ENCODE measurements at regions not wholly inside any gene's neighbourhood (a gene's known extent, or its start where the extent isn't known, plus 50 kb on each side); places are given as distances from the start of the nearest gene placed in this dataset.

DNA sequence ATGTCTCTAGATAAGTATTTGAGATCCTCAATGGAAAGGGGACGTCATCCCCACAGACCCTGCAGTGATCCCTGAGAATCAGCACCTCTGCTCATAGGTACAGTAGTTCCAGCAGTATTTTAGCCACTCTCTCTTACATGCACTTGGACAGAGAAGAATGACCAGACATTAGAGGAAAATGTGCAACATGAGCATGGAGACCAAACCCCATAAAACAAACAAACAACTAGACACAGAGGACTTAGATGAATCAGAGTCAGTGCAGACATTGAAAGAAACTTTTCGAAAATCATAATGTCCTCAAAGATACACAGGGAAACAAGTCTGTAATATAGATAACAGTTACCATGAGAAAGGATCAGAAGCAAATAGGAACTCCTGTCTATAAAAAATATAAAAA lies 108.2 kb downstream of the LYPLAL1 start:
- Mint-ChIP-seq H3K27ac (no peak overlapping the region), H3K27me3 (no peaks in the 10 kb centered on the region), H3K4me3 (no peak overlapping the region), H3K36me3 (ENCODE audit: low read depth) (no peaks in the 10 kb centered on the region), H3K4me1 (ENCODE audit: low read depth) (no peaks in the 10 kb centered on the region), H3K9me3 (no peaks in the 10 kb centered on the region)
- DNase-seq, result no peak

DNA sequence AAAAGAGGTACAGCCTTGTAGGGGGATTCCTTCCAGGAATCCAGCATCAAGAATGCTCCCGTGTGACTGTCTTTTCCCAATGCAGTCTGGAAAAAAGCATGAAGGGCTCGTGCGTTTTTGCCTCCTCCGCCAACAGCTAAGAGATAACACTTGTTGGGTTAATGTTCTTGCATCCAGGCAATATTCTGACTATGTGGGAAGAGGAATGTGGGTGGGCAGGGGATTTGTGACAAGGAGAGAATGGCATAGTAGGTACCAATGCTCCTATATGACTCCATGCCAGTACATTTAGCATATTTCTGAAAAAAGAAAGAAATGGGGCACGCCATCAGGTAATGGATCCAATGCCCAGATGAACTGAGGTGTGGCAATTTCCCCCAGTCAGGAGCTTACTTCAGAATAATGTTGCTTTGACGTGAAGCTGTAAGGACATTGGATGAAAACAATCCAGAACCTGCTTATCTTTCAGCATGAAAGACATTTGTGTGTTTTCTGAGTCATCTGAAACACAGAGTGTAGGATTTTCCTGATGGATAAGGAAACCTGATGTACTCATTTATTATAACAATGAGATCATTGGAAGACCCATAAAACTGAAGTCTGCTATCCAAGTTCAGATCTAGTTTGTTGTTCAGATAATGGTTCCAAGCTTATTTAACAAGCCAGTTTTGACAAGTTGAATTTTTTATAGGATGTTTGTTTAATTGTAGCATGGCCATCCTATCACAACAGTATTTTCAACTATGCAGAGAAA lies 105.5 kb downstream of the LYPLAL1 start:
- Mint-ChIP-seq H3K36me3 (ENCODE audit: low read depth) (no peaks in the 10 kb centered on the region), H3K4me1 (ENCODE audit: low read depth) (no peaks in the 10 kb centered on the region), H3K9me3 (no peaks in the 10 kb centered on the region), H3K27ac (no peak overlapping the region), H3K27me3 (no peaks in the 10 kb centered on the region), H3K4me3 (no peak overlapping the region)
- DNase-seq, result no peak

DNA sequence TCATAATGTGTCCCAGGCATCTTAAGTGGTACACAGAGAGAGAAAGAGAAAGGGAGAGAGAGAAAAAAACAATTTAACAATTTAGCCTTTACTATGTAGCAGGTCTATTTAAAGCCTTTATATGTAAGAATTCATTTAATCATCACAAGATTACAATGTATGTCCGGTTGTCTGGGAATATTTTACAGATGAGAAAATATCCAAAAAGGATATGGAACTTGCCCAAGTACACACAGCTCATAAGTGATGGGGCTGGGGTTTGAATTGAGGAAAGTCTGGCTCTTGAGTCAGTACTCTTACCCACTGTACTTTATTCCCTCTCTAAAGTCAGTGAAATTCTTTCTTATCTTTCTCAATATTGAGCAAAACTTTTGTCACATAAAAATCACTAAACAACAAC lies 104.6 kb downstream of the LYPLAL1 start:
- no peaks in the 10 kb centered on the region for H3K36me3 Mint-ChIP-seq (ENCODE audit: low read depth)
- no peak overlapping the region for H3K27ac Mint-ChIP-seq
- H3K27me3 Mint-ChIP-seq, result no peaks in the 10 kb centered on the region
- no peaks in the 10 kb centered on the region for H3K4me1 Mint-ChIP-seq (ENCODE audit: low read depth)
- no peak overlapping the region for H3K4me3 Mint-ChIP-seq
- no peak for DNase-seq
- no peaks in the 10 kb centered on the region for H3K9me3 Mint-ChIP-seq

DNA sequence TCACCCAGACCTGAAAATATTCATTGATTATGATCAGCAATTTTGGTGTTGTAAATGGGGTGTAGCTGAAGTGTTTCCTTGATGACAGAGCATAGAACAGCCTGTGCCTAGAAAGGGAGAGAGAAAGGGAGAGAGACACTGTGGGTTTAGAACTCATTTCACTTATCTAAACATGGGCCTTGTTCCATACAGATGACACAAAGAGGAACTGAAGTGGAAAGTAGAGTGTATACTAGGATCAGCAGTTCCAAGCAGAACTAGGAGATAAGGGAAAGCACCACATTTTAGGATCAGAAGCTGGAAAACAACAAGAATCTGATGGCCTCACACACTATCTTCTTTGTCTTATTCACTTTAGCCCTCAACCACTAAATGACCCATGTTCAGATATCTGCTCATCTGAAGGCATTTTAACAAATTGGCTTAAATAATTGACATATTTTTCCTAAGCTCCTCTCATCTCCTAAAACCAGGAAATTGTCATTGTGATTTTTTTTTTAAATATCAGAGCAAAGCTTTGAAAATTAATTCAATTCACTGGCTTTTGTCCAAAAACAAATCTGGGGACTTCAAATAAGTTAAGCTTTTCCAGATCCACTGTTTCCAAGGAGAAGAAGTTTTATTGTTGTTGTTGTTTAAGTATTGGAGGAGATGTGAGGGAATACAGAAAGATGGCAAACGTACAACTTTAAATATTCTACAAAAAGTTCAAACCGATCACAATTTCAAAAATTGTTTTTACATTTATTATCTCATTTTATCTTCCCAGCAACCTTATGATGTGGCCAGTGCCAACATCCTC lies 103.8 kb downstream of the LYPLAL1 start:
- Mint-ChIP-seq H3K9me3 (no peaks in the 10 kb centered on the region), H3K4me3 (no peak overlapping the region)

DNA sequence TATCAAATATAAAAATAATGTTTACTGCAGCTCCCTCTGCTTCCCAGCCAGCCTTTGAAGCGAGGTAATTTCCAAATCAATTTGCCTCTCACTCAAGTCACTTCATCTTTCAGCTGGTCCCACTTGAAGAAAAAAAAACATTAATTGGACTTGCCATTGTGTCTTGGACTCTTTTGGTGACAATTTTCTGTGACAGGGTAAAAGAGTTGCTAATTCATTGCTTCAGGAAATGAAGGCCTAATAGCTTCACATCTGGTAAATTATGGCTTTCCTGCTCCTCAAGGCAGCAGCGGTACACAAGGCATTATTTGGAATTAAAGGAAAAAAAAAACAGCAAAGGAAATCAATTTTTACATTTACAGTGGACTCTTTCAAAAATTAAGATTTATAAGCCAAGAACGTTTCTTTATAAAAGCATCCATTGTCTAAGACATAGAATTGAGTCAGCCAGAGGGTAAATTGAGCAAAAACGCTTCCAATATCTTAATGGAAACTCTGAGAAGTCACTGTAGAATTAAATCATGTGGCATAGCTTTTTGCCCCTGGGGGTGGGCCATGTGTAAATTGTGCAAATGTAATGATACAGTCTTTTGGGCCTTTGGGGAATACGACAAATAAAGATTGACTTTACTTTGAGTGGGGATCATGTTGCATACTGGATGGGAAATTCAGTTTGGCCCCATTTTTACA lies 102.5 kb downstream of the LYPLAL1 start:
- H3K9me3 Mint-ChIP-seq, result no peaks in the 10 kb centered on the region
- H3K4me3 Mint-ChIP-seq, result no peak overlapping the region
- no peaks in the 10 kb centered on the region for H3K4me1 Mint-ChIP-seq (ENCODE audit: low read depth)
- no peak overlapping the region for H3K27ac Mint-ChIP-seq
- H3K27me3 Mint-ChIP-seq, result no peaks in the 10 kb centered on the region
- H3K36me3 Mint-ChIP-seq (ENCODE audit: low read depth), result no peaks in the 10 kb centered on the region
- no peak for DNase-seq

More for the DNA sequence above, 103.8 kb downstream of the LYPLAL1 start:
- Mint-ChIP-seq H3K36me3 (ENCODE audit: low read depth) (no peaks in the 10 kb centered on the region), H3K4me1 (ENCODE audit: low read depth) (no peaks in the 10 kb centered on the region), H3K27me3 (no peaks in the 10 kb centered on the region), H3K27ac (no peak overlapping the region)
- DNase-seq, result no peak

DNA sequence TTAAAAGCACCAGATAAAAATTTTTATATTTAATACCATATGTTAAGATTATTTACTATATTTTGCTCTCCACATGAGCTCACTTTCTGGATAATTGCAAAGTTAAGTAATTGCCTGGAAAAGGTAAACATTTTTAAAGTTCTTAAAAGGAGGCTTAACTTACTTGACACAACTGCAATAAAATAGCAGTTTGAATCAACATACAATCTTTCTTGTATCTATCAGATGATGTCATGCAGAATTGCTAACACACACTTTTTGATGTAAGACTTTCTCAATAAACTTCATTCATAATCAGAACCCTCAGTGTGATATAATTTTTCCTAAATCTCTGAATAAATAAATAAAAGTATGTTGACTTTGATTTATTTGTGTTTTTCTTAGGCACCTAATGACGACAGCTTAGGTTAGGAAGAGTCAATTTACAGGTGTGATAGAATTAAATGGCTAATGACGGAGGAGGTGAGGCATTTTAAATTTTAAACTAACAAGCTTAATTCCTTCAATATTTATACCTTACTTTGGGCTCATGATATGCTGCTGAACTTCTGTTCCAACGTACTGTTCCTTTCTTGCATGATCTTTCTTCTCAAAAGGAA lies 99.5 kb downstream of the LYPLAL1 start:
- H3K9me3 Mint-ChIP-seq, result no peaks in the 10 kb centered on the region
- DNase-seq, result no peak
- H3K27ac Mint-ChIP-seq, result no peak overlapping the region
- no peaks in the 10 kb centered on the region for H3K36me3 Mint-ChIP-seq (ENCODE audit: low read depth)
- H3K27me3 Mint-ChIP-seq, result no peaks in the 10 kb centered on the region
- H3K4me3 Mint-ChIP-seq, result no peak overlapping the region
- no peaks in the 10 kb centered on the region for H3K4me1 Mint-ChIP-seq (ENCODE audit: low read depth)

DNA sequence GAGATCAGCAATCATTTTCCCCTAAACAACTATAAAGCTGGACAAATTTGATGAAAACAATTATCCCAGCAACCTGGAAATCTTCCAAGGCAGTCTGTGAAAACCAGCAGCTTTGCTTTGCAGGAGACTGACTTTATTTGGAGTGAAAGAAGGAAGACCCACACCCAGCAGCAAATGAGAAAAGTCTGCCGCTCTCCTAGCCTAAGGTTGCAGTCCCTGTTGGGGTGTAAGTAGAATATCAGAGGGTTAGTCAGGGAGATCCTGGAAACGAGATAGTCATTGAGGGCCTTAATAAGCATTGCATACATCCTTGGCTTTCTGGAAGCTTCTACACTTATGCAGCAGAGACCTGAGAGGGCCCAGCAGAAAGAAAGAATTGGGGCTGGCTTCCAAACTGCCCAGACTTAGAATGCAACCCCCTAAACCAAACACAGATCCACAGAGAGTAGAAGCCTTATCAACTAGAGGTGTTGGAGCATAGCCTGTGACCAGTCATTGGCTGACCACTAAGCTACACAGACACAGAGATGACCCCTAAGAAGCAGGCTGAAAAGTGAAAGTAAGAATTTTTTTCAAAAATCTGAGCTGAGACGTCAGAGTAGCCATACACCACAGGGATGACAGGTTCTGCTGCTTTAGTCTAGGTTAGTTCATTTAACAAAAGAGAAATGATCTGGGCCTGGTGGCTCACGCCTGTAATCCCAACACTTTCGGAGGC lies 98.3 kb downstream of the LYPLAL1 start:
- Mint-ChIP-seq H3K36me3 (ENCODE audit: low read depth) (no peaks in the 10 kb centered on the region), H3K27me3 (no peaks in the 10 kb centered on the region), H3K9me3 (no peaks in the 10 kb centered on the region), H3K27ac (no peak overlapping the region), H3K4me1 (ENCODE audit: low read depth) (no peaks in the 10 kb centered on the region), H3K4me3 (no peak overlapping the region)
- no peak for DNase-seq

DNA sequence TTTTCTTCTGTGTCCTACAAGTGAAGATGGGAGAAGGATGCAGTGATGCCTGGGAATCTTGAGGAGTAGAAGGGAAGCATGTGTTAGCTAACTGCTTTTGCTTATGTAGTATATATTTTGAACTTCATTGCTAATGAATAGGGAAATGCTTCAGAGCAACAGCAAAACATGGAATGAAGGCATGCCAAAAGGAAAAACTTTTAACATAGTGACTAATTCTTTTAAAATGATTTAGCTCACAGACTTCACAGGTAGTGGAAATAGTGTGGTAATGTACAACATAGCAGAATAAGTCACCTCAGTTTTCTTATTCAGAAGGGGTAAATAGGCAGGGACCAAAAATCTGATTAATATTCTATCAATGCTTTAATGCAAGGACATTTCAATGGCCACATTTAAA lies 95.5 kb downstream of the LYPLAL1 start:
- no peak for DNase-seq
- Mint-ChIP-seq H3K27ac (no peak overlapping the region), H3K9me3 (no peaks in the 10 kb centered on the region), H3K4me1 (ENCODE audit: low read depth) (no peaks in the 10 kb centered on the region), H3K27me3 (no peaks in the 10 kb centered on the region), H3K36me3 (ENCODE audit: low read depth) (no peaks in the 10 kb centered on the region), H3K4me3 (no peak overlapping the region)

DNA sequence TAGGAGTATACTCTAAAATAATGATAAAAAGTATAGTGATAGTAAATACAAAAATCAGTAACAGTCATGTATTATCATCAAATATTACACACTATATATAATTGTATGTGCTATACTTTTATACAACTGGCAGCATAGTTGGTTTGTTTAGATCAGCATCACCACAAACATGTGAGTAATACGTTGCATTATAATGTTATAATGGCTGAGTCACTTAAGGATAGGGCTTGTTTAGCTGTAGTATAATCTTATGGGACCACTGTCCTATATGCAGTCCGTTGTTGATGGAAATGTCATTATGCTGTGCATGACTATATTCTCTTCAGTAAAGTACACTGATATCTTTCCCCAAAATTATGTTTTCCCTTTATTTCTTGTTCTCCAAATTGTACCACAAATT lies 92.8 kb downstream of the LYPLAL1 start:
- H3K27ac Mint-ChIP-seq, result no peak overlapping the region
- no peak for DNase-seq
- H3K27me3 Mint-ChIP-seq, result no peaks in the 10 kb centered on the region
- peaks cover 2% of the 10 kb centered on the region for H3K9me3 Mint-ChIP-seq
- no peak overlapping the region for H3K4me3 Mint-ChIP-seq
- H3K4me1 Mint-ChIP-seq (ENCODE audit: low read depth), result no peaks in the 10 kb centered on the region
- no peaks in the 10 kb centered on the region for H3K36me3 Mint-ChIP-seq (ENCODE audit: low read depth)

DNA sequence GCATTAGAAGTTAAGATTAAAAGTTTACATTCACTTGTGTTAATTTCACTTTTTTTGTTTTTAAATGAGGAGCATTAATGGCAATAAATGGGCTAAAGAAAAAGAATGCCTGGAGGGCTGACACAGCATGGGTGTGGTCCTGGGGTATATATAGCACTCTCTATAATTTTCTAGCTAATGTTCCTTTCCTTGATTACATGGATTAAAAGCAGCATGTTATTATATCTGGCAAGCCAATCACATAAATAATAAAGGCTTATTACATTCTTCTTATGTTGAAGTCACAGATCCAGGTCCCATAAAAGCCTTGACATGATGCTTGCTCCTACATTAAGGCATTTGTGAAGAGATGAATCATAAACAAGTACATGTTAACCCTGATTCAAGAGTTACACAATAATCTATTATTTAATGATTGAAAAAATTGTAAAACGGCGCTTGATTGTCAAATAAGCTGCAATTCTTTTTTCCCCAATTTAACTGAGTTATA lies 91.4 kb downstream of the LYPLAL1 start:
- DNase-seq, result no peak
- Mint-ChIP-seq H3K27ac (no peak overlapping the region), H3K4me1 (ENCODE audit: low read depth) (no peaks in the 10 kb centered on the region), H3K4me3 (no peak overlapping the region), H3K36me3 (ENCODE audit: low read depth) (no peaks in the 10 kb centered on the region), H3K9me3 (peaks cover 6% of the 10 kb centered on the region), H3K27me3 (no peaks in the 10 kb centered on the region)

DNA sequence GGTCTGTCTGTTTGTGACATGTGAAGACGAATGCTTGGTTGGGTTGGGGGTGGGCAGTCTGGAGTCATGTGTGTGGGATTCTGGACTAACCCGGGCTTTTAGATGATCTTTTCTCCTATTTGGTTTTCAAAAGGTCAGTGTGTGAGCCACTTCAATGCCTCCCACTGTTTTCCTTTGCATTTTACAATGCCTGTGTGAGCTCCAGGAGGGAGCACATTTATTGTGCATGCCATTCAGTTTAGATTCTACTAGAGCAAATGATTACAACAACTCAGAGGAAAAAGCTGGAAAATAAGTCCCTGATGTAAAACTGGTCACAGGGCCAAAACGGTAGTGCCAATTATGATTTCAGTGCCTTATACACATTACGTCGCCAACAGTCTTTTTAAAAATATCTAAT lies 90.9 kb downstream of the LYPLAL1 start:
- H3K27me3 Mint-ChIP-seq, result no peaks in the 10 kb centered on the region
- no peak overlapping the region for H3K27ac Mint-ChIP-seq
- peaks cover 6% of the 10 kb centered on the region for H3K9me3 Mint-ChIP-seq
- H3K4me1 Mint-ChIP-seq (ENCODE audit: low read depth), result no peaks in the 10 kb centered on the region
- no peak overlapping the region for H3K4me3 Mint-ChIP-seq
- no peaks in the 10 kb centered on the region for H3K36me3 Mint-ChIP-seq (ENCODE audit: low read depth)
- DNase-seq, result no peak
